ENCODE measurements at regions not wholly inside any gene's neighbourhood (a gene's known extent, or its start where the extent isn't known, plus 50 kb on each side); places are given as distances from the start of the nearest gene placed in this dataset.

- ATAC-seq (no peak), DNase-seq (no peak)
- Histone ChIP-seq H3K36me3 (ENCODE audit: low read depth) (no peaks in the 10 kb centered on the region), H3K9me3 (no peaks in the 10 kb centered on the region), H3K4me3 (no peak overlapping the region), H3K4me1 (ENCODE audit: low read depth) (no peaks in the 10 kb centered on the region)
- intact Hi-C loops (cut with DNase I, micrococcal nuclease) = no loop called here
- TF ChIP-seq, protein P1, sequence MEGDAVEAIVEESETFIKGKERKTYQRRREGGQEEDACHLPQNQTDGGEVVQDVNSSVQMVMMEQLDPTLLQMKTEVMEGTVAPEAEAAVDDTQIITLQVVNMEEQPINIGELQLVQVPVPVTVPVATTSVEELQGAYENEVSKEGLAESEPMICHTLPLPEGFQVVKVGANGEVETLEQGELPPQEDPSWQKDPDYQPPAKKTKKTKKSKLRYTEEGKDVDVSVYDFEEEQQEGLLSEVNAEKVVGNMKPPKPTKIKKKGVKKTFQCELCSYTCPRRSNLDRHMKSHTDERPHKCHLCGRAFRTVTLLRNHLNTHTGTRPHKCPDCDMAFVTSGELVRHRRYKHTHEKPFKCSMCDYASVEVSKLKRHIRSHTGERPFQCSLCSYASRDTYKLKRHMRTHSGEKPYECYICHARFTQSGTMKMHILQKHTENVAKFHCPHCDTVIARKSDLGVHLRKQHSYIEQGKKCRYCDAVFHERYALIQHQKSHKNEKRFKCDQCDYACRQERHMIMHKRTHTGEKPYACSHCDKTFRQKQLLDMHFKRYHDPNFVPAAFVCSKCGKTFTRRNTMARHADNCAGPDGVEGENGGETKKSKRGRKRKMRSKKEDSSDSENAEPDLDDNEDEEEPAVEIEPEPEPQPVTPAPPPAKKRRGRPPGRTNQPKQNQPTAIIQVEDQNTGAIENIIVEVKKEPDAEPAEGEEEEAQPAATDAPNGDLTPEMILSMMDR (IDR thresholded peaks at IDR 0.05) = no peak
These were observed 60.3 kb downstream of the SEC61B start for GRCh38 chr9:99282406-99282805.

GRCh38 chr9:99285965-99286364 lies 63.9 kb downstream of the SEC61B start:
- intact Hi-C loops (cut with DNase I, micrococcal nuclease) = no loop called here
- Histone ChIP-seq H3K4me1 (ENCODE audit: low read depth) (no peaks in the 10 kb centered on the region), H3K36me3 (ENCODE audit: low read depth) (no peaks in the 10 kb centered on the region), H3K4me3 (no peak overlapping the region), H3K9me3 (no peaks in the 10 kb centered on the region)
- DNase-seq = no peak
- TF ChIP-seq, protein P1 (IDR thresholded peaks at IDR 0.05) = no peak
- no peak for ATAC-seq

- intact Hi-C loops (cut with DNase I, micrococcal nuclease) = no loop called here
- H3K4me1 ChIP-seq (ENCODE audit: low read depth) = no peaks in the 10 kb centered on the region
- H3K9me3 ChIP-seq = no peaks in the 10 kb centered on the region
- DNase-seq (no peak), ATAC-seq (no peak)
- TF ChIP-seq, protein P1 (IDR thresholded peaks at IDR 0.05) = no peak
- H3K36me3 ChIP-seq (ENCODE audit: low read depth) = no peaks in the 10 kb centered on the region
- H3K4me3 ChIP-seq = no peak overlapping the region
These were observed 64.5 kb downstream of the SEC61B start for GRCh38 chr9:99286536-99286935.

DNA sequence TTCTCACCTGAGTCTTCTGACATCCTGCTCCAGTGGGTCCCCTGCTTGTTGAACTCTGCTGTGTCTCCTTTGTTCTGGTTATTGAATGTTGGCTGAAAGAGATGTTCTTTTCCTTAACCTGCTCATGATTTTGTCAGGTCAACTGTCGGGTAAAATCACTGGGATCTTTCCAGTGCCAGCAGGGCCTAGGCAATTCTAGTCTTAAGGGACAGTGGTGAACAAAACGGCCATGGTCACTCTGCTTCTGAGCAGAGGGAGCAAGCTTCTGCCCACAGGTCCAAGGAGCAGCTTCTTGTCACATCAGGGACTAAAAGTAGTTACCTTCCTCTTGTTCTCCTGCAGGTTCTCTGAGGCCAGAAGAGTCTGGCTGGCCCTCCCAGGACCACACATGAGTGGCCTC lies 65.6 kb downstream of the SEC61B start:
- H3K9me3 ChIP-seq = no peaks in the 10 kb centered on the region
- no peak overlapping the region for H3K4me3 ChIP-seq
- H3K4me1 ChIP-seq (ENCODE audit: low read depth) = no peaks in the 10 kb centered on the region
- TF ChIP-seq, protein P1 (IDR thresholded peaks at IDR 0.05) = no peak
- intact Hi-C loops (cut with DNase I, micrococcal nuclease) = no loop called here
- DNase-seq (no peak), ATAC-seq (no peak)
- no peaks in the 10 kb centered on the region for H3K36me3 ChIP-seq (ENCODE audit: low read depth)

DNA sequence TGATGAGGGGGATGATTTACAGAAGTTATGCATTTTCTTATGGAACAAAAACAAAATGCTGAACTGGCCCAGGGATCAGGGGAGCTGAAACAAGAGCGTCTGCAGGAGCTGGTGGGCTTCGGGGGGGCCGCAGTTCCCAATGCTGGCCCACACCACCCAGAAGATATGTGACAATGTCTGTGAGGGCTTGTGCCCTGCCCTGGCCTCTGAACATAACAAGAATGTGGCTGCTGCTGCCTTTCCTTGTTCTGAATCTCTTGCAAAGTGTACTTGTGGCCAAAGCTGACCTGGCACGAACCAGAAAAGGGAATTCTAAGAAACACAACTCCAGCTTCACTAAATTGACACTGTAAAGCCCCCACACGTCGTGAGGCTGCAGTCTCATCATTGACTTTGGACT lies 66.7 kb downstream of the SEC61B start:
- intact Hi-C loops (cut with DNase I, micrococcal nuclease) = no loop called here
- Histone ChIP-seq H3K9me3 (no peaks in the 10 kb centered on the region), H3K4me1 (ENCODE audit: low read depth) (no peaks in the 10 kb centered on the region), H3K36me3 (ENCODE audit: low read depth) (no peaks in the 10 kb centered on the region), H3K4me3 (no peak overlapping the region)
- TF ChIP-seq, protein P1 (IDR thresholded peaks at IDR 0.05) = no peak
- DNase-seq (no peak), ATAC-seq (no peak)

DNA sequence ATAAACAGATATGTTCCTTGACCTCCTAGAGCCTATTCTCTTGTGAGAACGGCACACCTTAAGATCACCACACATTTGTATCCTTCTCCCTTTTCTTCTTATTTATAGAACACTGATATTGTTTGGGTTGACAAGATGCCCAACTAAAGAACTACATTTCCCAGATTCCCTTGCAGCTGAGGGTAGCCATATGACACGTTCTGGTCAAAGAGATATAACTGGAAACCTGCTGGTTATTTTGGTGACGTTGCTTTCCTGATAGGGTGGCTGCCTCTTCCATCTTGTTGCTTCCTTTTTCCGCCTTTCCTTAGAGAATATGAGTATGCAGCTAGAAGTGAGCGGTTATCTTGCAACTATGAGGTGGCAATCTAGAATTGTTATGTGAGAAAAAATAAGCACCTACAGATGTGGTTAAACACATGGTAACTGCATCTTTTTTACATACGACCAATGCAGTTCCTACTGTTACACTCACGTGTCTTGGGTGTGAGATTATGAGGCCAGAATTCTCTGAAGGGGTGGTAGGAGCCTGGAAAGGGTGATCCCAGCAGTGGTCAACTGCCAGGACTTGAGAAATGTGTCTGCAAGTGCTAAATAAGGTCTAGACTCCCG lies 72.9 kb downstream of the SEC61B start:
- Histone ChIP-seq H3K4me3 (no peak overlapping the region), H3K4me1 (ENCODE audit: low read depth) (no peaks in the 10 kb centered on the region), H3K36me3 (ENCODE audit: low read depth) (no peaks in the 10 kb centered on the region), H3K9me3 (no peaks in the 10 kb centered on the region)
- intact Hi-C loops (cut with DNase I, micrococcal nuclease) = no loop called here
- ATAC-seq (no peak), DNase-seq (no peak)
- TF ChIP-seq, protein P1 (IDR thresholded peaks at IDR 0.05) = no peak
